MM.1S (cell line): ENCODE measurements at regions not wholly inside any gene's neighbourhood (a gene's known extent, or its start where the extent isn't known, plus 50 kb on each side); places are given as distances from the start of the nearest gene placed in this dataset.

Experiments
- DNase-seq: peaks from one replicate; pipeline ENCODE4 v3.0.0-alpha.2; 2015
- H2AFZ ChIP-seq: fragments of 300-600 bp; sonication (generic); 2 replicates; pipeline ENCODE4 v1.6.0; 2016; ENCODE audit warnings: antibody characterized with exemption, low read length
- H3F3A ChIP-seq: fragments of 300-600 bp; sonication (generic); 2 replicates; pipeline ENCODE4 v1.6.1; 2016; ENCODE audit warnings: mild to moderate bottlenecking, antibody characterized with exemption, low read length, moderate library complexity, mixed read lengths; ENCODE audit not compliant: insufficient read depth
- H3K27ac ChIP-seq: fragments of 300-600 bp; sonication (generic); 2 replicates; pipeline ENCODE4 v1.5.1; 2016; ENCODE audit warnings: mild to moderate bottlenecking, low read length
- H3K27me3 ChIP-seq: fragments of 300-600 bp; sonication (generic); replicated peaks from 2 replicates; pipeline ENCODE4 v1.6.0; 2016; ENCODE audit warnings: low read length; ENCODE audit not compliant: insufficient read depth
- H3K36me3 ChIP-seq: fragments of 300-600 bp; sonication (generic); replicated peaks from 2 replicates; pipeline ENCODE4 v1.6.1; 2016; ENCODE audit warnings: mild to moderate bottlenecking, low read length, mixed read lengths; ENCODE audit not compliant: insufficient read depth
- H3K4me1 ChIP-seq: fragments of 300-600 bp; sonication (generic); 2 replicates; pipeline ENCODE4 v1.6.1; 2016; ENCODE audit warnings: low read length, mixed read lengths
- H3K4me2 ChIP-seq: fragments of 300-600 bp; sonication (generic); 2 replicates; pipeline ENCODE4 v1.6.0; 2016; ENCODE audit warnings: low read depth, low read length
- H3K4me3 ChIP-seq: fragments of 300-600 bp; sonication (generic); 2 replicates; pipeline ENCODE4 v1.5.1; 2016; ENCODE audit warnings: low read length, mixed read lengths
- H3K79me2 ChIP-seq: fragments of 300-600 bp; sonication (generic); 2 replicates; pipeline ENCODE4 v1.6.1; 2016; ENCODE audit warnings: mixed run types, low read length, mixed read lengths
- H3K9ac ChIP-seq: fragments of 300-600 bp; sonication (generic); 2 replicates; pipeline ENCODE4 v1.6.1; 2016; ENCODE audit warnings: low read length, mixed read lengths
- H3K9me2 ChIP-seq: fragments of 300-600 bp; sonication (generic); replicated peaks from 2 replicates; pipeline ENCODE4 v1.6.1; 2016; ENCODE audit warnings: mild to moderate bottlenecking, low read length, mixed read lengths; ENCODE audit not compliant: insufficient read depth
- H3K9me3 ChIP-seq: fragments of 300-600 bp; sonication (generic); replicated peaks from 2 replicates; pipeline ENCODE4 v1.6.1; 2016; ENCODE audit warnings: mild to moderate bottlenecking, low read length, mixed read lengths; ENCODE audit not compliant: insufficient read depth
- H4K20me1 ChIP-seq: fragments of 300-600 bp; sonication (generic); 2 replicates; pipeline ENCODE4 v1.6.1; 2016; ENCODE audit warnings: mild to moderate bottlenecking, low read length, moderate library complexity, mixed read lengths; ENCODE audit not compliant: insufficient read depth
- CTCF ChIP-seq: fragments of 300-600 bp; sonication (generic); IDR thresholded peaks from 2 replicates; pipeline ENCODE4 v1.5.1; 2016; ENCODE audit warnings: antibody characterized with exemption, low read length, mixed read lengths
- EZH2 ChIP-seq: fragments of 300-600 bp; sonication (generic); optimal IDR thresholded peaks from 2 replicates; pipeline ENCODE3; 2017; ENCODE audit warnings: low read depth, mild to moderate bottlenecking, antibody characterized with exemption, low read length, mixed read lengths
- EZH2phosphoT487 ChIP-seq: fragments of 300-600 bp; sonication (generic); IDR thresholded peaks from 2 replicates; pipeline ENCODE4 v1.6.1; 2018; ENCODE audit warnings: antibody characterized with exemption, low read length

GRCh38 chrX:139196890-139197289 lies 333.6 kb upstream of the F9 start:
- Histone ChIP-seq H3K36me3 (no peaks in the 10 kb centered on the region), H3K9me2 (no peaks in the 10 kb centered on the region), H3K9ac (no peak overlapping the region), H3K27ac (no peak overlapping the region), H3K4me1 (peaks cover 16% of the 10 kb centered on the region), H3K9me3 (no peaks in the 10 kb centered on the region), H4K20me1 (no peaks in the 10 kb centered on the region), H2AFZ (no peak overlapping the region), H3K79me2 (no peaks in the 10 kb centered on the region), H3K4me3 (no peak overlapping the region), H3F3A (peaks cover 12% of the 10 kb centered on the region), H3K4me2 (no peak overlapping the region), H3K27me3 (no peaks in the 10 kb centered on the region)
- TF ChIP-seq CTCF (no peak), EZH2phosphoT487 (no peak), EZH2 (no peak)
- DNase-seq = peak; percentile 23

DNA sequence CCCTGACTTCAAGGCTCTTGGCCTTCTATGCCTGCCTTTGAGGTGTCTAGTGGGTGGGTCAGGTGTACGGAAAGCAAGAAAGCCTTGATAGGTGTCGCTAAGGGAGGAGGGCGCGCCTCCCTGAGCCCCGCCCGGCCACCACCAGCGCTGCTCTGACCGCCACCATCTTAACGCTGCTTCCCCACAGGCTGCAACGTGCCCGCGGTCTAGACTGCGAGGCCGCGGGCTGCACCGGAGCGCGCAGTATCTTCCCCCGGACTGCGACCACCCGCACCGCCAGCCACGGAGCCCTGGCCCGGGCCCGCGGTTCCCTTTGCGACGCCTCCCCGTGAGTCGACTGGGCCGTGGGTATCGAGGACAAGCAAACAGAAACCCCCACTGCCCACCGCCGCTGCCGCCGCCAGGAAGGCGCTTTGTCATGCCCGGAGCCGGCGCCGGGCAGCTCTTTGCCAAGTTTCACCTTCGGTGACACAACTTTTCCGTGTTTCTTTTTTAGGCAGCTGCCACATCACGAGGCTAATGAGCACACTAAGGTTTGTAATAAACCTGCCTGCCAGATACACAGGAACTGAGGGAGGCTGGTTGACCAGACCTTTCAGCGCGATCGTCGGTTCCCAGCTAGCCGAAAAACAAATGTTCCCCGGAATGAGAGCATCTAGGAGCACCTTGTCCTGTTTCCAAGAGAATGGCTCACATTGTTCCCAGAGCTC lies 335.8 kb upstream of the F9 start:
- Histone ChIP-seq H3K9ac (peak overlapping the region; percentile 79), H3F3A (peaks cover 12% of the 10 kb centered on the region), H3K36me3 (no peaks in the 10 kb centered on the region), H3K4me2 (peak overlapping the region; percentile 79), H3K27ac (peak overlapping the region; percentile 98), H3K4me3 (peak overlapping the region; percentile 63), H3K9me2 (no peaks in the 10 kb centered on the region), H4K20me1 (no peaks in the 10 kb centered on the region), H3K79me2 (no peaks in the 10 kb centered on the region), H3K27me3 (no peaks in the 10 kb centered on the region), H2AFZ (peak overlapping the region; percentile 66), H3K9me3 (no peaks in the 10 kb centered on the region), H3K4me1 (peaks cover 16% of the 10 kb centered on the region)
- TF ChIP-seq EZH2phosphoT487 (no peak), EZH2 (no peak), CTCF (no peak)
- peak; percentile 78 for DNase-seq

- H4K20me1 ChIP-seq = no peaks in the 10 kb centered on the region
- DNase-seq = no peak
- H3K4me1 ChIP-seq = peaks cover 16% of the 10 kb centered on the region
- no peak overlapping the region for H2AFZ ChIP-seq
- H3K27ac ChIP-seq = no peak overlapping the region
- H3K4me3 ChIP-seq = no peak overlapping the region
- no peaks in the 10 kb centered on the region for H3K9me3 ChIP-seq
- no peak overlapping the region for H3K9ac ChIP-seq
- H3K9me2 ChIP-seq = no peaks in the 10 kb centered on the region
- no peaks in the 10 kb centered on the region for H3K36me3 ChIP-seq
- no peaks in the 10 kb centered on the region for H3K27me3 ChIP-seq
- TF ChIP-seq EZH2 = no peak
- no peak for TF ChIP-seq EZH2phosphoT487
- TF ChIP-seq CTCF = no peak
- H3F3A ChIP-seq = peaks cover 12% of the 10 kb centered on the region
- H3K4me2 ChIP-seq = no peak overlapping the region
- no peaks in the 10 kb centered on the region for H3K79me2 ChIP-seq
These were observed 338.1 kb upstream of the F9 start for GRCh38 chrX:139192386-139192961.
